Immature natural killer cell (primary cell): ENCODE measurements at regions not wholly inside any gene's neighbourhood (a gene's known extent, or its start where the extent isn't known, plus 50 kb on each side); places are given as distances from the start of the nearest gene placed in this dataset.

Source experiments
- DNase-seq, 3 donors: peaks; one replicate each; pipeline ENCODE4 v3.0.0; 2022; ENCODE audit warnings: mixed read lengths in 1 of 3
- H3K27ac Mint-ChIP-seq, 6 donors: one replicate each; pipeline ENCODE4 v1.8.0; 2020; ENCODE audit warnings: mixed read lengths in 6 of 6, mild to moderate bottlenecking in 5 of 6, inconsistent platforms in 4 of 6, moderate library complexity in 3 of 6
- H3K27me3 Mint-ChIP-seq, 3 donors: one replicate each; pipeline ENCODE4 v1.8.0; 2020 to 2021; ENCODE audit warnings: low read depth in 3 of 3, mild to moderate bottlenecking in 3 of 3, mixed read lengths in 3 of 3, moderate library complexity in 3 of 3, inconsistent platforms in 1 of 3
- H3K36me3 Mint-ChIP-seq, 3 donors: one replicate each; pipeline ENCODE4 v1.8.0; 2020; ENCODE audit warnings: mixed read lengths in 3 of 3, inconsistent platforms in 2 of 3, mild to moderate bottlenecking in 2 of 3
- H3K4me1 Mint-ChIP-seq, 2 donors: one replicate each; pipeline ENCODE4 v1.8.0; 2020; ENCODE audit warnings: inconsistent platforms in 2 of 2, mild to moderate bottlenecking in 2 of 2, mixed read lengths in 2 of 2, moderate library complexity in 1 of 2
- H3K4me3 Mint-ChIP-seq, 5 donors: one replicate each; pipeline ENCODE4 v1.8.0; 2020; ENCODE audit warnings: mild to moderate bottlenecking in 5 of 5, mixed read lengths in 5 of 5, inconsistent platforms in 3 of 5, moderate library complexity in 3 of 5
- H3K9me3 Mint-ChIP-seq, 6 donors: one replicate each; pipeline ENCODE4 v1.8.0; 2020; ENCODE audit warnings: mild to moderate bottlenecking in 6 of 6, mixed read lengths in 6 of 6, inconsistent platforms in 4 of 6, moderate library complexity in 3 of 6

DNA sequence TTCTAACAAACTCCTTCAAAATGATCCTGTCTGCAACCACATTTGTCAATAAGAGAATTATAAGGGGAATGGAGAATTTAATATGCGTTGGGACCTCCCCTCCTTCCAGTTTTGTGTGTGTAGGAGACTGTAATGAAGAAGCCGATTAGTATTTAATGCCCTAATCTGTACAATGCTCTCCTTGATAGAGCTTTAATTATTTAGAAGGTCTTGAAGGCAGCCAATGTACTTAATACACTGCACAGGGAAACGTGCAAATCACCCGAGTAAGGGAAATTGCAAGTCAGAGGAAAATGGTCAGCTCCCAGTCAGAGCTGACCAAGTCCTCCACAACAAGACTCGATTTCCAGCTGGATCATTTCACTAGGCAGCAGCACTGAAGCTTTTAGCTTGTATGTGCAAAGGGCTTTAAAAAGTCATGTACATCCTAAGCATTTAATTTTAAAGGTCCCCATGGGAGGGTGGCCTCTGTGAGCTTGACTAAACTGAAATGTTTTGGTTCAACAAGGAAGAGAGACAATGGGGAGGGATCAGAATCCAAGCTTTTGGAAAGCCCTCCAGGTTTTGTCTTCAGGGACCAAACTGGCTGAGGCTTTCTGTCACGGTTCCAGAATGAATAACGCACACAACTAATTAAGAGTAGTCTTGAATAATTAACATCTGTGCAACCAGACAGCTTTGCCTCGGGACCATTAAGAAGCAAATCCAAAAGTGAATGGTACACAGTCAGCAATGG, 159.8 kb upstream of the MITF start:
- Mint-ChIP-seq H3K4me3 (no peak overlapping the region), H3K27ac (no peak overlapping the region), H3K4me1 (no peaks in the 10 kb centered on the region), H3K27me3 (peaks cover 0 to 1% (median 0%) of the 10 kb centered on the region in 3 donors), H3K36me3 (no peaks in the 10 kb centered on the region), H3K9me3 (peaks cover 0 to 8% (median 1%) of the 10 kb centered on the region in 6 donors)
- DNase-seq, result no peak

DNA sequence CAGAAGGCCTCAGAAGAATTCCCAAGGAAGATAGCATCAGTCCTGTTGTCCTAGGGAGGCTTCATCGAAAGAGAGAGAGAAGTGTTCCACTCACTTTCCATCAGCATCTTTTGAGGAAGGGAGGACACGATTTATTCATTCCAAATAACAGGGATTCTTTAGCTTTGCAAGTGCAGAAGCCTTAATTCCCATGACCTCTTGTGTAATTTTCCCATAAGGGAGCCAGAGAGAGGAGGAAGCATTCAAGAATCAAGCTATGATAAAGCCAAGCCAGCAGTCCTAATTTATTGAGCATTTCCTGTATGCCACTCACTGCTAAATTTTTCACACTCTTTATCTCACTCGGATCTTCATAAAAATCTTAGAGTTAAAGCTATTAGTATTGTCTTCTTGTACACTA, 169.7 kb upstream of the MITF start:
- H3K4me1 Mint-ChIP-seq, result no peaks in the 10 kb centered on the region
- H3K27ac Mint-ChIP-seq, result no peak overlapping the region
- no peak for DNase-seq
- peaks cover 0 to 8% (median 3%) of the 10 kb centered on the region in 6 donors for H3K9me3 Mint-ChIP-seq
- H3K27me3 Mint-ChIP-seq, result peaks cover 3 to 9% (median 4%) of the 10 kb centered on the region in 3 donors
- H3K36me3 Mint-ChIP-seq, result peaks cover 0 to 3% (median 0%) of the 10 kb centered on the region in 3 donors
- H3K4me3 Mint-ChIP-seq, result no peak overlapping the region

DNA sequence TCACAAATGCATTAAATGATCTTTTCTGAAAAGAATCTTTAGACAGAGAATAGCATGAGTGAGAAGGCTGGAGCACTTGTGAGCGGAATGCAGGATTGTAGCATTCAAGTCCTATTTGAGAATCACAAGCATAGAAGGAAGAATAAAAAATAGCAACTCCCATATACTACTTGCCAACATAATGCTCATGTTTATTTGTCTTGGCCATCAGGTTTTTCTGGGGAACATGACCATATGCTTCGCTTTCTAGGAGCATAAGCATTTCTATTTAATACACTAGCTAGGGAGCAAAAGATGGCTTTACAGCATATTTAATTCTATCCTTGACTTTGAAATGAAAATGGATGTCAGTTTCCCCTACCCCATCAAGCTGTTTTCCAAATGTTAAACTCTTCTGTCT, 170.3 kb upstream of the MITF start:
- H3K36me3 Mint-ChIP-seq, result peaks cover 0 to 3% (median 0%) of the 10 kb centered on the region in 3 donors
- peaks cover 0 to 8% (median 3%) of the 10 kb centered on the region in 6 donors for H3K9me3 Mint-ChIP-seq
- DNase-seq, result no peak
- H3K4me1 Mint-ChIP-seq, result no peaks in the 10 kb centered on the region
- no peak overlapping the region for H3K4me3 Mint-ChIP-seq
- no peak overlapping the region for H3K27ac Mint-ChIP-seq
- H3K27me3 Mint-ChIP-seq, result peaks cover 3 to 9% (median 4%) of the 10 kb centered on the region in 3 donors

DNA sequence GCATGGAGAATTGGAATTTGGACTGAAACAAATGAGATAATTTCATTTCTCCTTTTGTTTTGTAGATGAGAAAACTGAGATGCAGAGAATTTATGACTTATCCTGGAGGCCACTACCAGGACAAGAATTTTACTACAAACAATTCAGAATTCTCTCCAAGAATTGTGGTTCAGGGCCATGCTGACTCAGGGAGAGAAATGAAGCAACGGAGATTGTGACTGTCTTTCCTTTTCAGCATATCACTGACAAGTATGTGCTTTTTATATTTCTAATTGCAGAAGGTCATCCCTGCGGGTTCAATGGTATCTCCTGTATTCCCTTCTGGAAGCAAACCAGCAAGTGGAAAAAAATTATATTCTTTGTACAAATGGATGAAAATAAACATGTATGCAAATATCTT, 170.8 kb upstream of the MITF start:
- Mint-ChIP-seq H3K9me3 (peaks cover 0 to 8% (median 3%) of the 10 kb centered on the region in 6 donors), H3K4me1 (no peaks in the 10 kb centered on the region), H3K27me3 (peaks cover 3 to 7% (median 4%) of the 10 kb centered on the region in 3 donors), H3K4me3 (no peak overlapping the region), H3K36me3 (peaks cover 0 to 3% (median 0%) of the 10 kb centered on the region in 3 donors), H3K27ac (no peak overlapping the region)
- DNase-seq, result no peak

DNA sequence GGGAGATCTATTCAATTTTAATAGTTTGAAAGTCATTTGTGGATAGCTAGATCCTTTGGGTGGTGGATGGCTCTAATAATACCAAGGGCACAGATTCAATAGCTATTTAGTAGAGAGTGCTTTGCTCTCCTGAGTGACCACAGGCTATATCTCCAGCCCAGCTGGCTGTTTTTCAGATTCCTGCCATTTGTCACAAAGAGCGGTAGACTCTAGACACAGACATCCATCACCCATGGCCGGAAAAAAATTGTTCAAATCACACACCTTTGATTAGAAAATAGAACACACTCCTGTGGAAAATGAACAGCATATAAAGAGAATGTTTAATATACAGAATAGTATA, 171.6 kb upstream of the MITF start:
- Mint-ChIP-seq H3K4me1 (no peaks in the 10 kb centered on the region), H3K36me3 (peaks cover 0 to 3% (median 0%) of the 10 kb centered on the region in 3 donors), H3K9me3 (peaks cover 0 to 8% (median 3%) of the 10 kb centered on the region in 6 donors), H3K27me3 (peaks cover 0 to 7% (median 2%) of the 10 kb centered on the region in 3 donors), H3K27ac (no peak overlapping the region), H3K4me3 (no peak overlapping the region)
- DNase-seq, result no peak

DNA sequence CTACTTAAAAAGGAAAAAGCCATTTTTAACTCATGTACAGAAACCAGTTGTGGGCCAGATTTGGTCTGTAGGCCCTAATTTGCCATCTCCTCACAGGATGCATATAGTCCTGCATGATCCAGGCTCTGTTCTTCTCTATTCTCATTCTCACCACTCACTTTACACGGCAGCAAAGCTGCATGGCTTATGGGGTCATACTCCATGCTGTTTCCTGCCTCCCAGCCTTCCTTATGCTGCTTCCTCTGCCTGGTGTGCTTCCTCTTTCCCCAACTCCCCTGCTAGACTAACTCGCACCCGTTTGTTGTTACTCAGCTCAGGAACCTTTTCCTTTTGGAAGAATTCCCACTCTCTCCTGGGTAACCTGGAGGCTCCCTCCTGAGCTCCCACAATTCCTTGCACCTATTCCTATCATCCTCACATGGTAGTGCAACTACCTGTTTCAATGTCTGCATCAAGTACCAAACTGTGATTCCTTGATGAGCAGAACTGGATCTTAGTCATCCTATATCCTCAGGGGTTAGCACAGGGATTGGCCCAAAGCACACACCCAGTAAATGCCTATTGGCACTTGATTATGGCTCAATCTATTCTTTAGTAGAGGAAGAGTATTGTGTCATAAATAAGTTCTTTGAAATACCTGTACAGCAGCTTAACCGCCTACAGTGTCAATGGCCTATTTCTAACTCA, 172.1 kb upstream of the MITF start:
- Mint-ChIP-seq H3K36me3 (peaks cover 0 to 3% (median 0%) of the 10 kb centered on the region in 3 donors), H3K4me3 (no peak overlapping the region), H3K9me3 (peaks cover 0 to 8% (median 3%) of the 10 kb centered on the region in 6 donors), H3K4me1 (no peaks in the 10 kb centered on the region), H3K27ac (no peak overlapping the region), H3K27me3 (peaks cover 0 to 7% (median 2%) of the 10 kb centered on the region in 3 donors)
- DNase-seq, result no peak

DNA sequence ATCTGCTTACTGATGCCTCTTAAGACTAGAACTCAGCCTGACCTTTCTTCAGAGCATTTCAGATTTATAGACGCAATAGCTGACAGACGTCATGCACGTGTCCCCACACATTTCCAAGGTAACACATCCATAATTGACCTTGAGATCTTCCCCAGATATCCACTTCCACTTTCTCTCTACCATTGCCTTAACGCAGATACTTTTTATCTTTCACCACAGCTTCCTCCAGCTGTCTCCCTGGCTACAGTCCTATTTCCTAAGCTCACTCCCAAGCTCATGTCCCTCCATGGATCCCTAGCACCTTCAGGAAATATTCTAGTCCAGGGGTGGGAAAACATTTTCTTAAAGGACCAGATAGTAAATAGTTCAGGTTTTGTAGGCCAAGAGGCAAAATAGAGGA, 173.0 kb upstream of the MITF start:
- Mint-ChIP-seq H3K9me3 (peaks cover 0 to 7% (median 3%) of the 10 kb centered on the region in 6 donors), H3K4me3 (no peak overlapping the region), H3K4me1 (no peaks in the 10 kb centered on the region), H3K36me3 (peaks cover 0 to 3% (median 0%) of the 10 kb centered on the region in 3 donors), H3K27me3 (peaks cover 0 to 9% (median 2%) of the 10 kb centered on the region in 3 donors), H3K27ac (no peak overlapping the region)
- no peak for DNase-seq

DNA sequence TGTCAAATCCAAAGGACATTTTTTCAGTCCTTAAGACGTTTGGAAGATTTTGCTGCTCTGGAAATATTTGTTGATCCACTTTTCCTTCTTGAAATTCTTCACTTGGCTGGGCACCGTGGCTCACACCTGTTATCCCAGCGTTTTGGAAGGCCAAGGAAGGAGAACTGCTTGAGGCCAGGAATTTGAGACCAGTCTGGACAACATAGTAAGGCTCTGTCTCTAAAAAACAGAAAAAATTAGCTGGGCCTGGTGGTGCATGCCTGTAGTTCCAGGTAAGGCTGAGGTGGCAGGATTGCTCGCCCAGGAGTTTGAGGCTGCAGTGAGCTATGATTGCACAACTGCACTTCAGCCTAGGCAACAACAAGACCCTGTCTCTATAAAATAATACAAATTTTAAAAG, 173.9 kb upstream of the MITF start:
- H3K27ac Mint-ChIP-seq, result no peak overlapping the region
- H3K4me1 Mint-ChIP-seq, result no peaks in the 10 kb centered on the region
- H3K27me3 Mint-ChIP-seq, result peaks cover 0 to 8% (median 0%) of the 10 kb centered on the region in 3 donors
- H3K4me3 Mint-ChIP-seq, result no peak overlapping the region
- peaks cover 0 to 3% (median 0%) of the 10 kb centered on the region in 3 donors for H3K36me3 Mint-ChIP-seq
- H3K9me3 Mint-ChIP-seq, result peaks cover 0 to 8% (median 4%) of the 10 kb centered on the region in 6 donors
- no peak for DNase-seq

DNA sequence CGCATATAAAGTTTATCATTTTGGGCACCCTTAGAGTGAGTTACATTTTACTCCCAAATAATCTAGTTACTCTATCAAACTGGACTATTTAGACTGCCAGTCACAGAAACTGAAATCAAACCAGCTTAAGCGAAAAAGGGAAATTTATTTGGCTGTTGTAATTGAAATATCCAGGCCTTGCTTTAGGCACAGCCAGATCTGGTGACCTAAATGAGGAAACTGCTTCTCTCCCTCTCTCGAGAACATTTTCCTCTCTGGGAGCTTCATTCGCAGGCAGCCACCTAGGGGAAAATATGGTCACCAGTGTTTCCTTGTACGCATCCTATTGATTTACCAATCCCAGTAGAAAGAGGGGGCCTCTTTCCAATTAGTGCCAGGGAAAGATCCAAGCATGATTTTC, 175.3 kb upstream of the MITF start:
- Mint-ChIP-seq H3K27me3 (peaks cover 0 to 10% (median 0%) of the 10 kb centered on the region in 3 donors), H3K4me3 (no peak overlapping the region), H3K27ac (no peak overlapping the region), H3K4me1 (no peaks in the 10 kb centered on the region), H3K9me3 (peaks cover 0 to 9% (median 4%) of the 10 kb centered on the region in 6 donors), H3K36me3 (peaks cover 0 to 3% (median 0%) of the 10 kb centered on the region in 3 donors)
- no peak for DNase-seq

DNA sequence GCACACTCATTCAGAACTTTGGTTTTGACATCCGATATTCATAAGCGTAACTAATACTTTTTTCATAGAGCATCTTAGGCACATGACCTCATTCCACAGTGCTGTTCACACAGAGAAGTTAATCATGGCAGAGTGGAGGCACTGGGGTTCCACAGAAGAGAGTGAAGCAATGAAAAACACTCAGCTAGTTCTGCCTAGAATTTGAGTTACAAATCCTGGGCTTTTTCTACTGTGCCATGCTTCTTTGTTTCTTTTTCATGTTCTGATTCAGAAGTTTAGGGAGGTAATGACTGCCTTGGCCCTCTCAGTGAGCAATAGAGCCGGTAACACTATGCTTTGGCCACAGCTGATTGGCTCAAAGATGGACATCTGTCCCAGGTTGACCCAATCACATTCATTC, 176.1 kb upstream of the MITF start:
- Mint-ChIP-seq H3K9me3 (peaks cover 0 to 9% (median 4%) of the 10 kb centered on the region in 6 donors), H3K4me3 (no peak overlapping the region), H3K27me3 (peaks cover 0 to 10% (median 0%) of the 10 kb centered on the region in 3 donors), H3K4me1 (no peaks in the 10 kb centered on the region), H3K36me3 (peaks cover 0 to 3% (median 0%) of the 10 kb centered on the region in 3 donors), H3K27ac (no peak overlapping the region)
- DNase-seq, result no peak

DNA sequence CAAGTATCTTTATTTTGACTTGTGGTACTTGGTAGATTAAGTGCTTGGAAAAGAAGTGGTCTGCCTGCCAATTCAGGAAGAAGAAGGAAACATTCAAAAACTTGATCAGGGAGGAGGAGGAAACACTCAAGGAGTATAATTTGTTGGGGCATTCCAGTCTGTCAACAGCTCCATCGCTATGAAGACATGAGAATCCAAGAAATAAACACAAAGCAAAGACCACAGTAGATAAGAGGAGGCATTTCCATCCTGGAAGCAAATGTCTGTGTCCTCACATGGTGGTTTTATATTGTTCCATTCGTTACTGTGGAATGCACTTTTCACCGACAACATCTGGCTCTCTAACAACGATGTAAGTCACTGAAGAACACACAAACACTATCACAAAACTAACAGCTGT, 176.1 kb upstream of the FRMD4B start:
- peaks cover 0 to 3% (median 0%) of the 10 kb centered on the region in 3 donors for H3K36me3 Mint-ChIP-seq
- no peak for DNase-seq
- peaks cover 0 to 7% (median 0%) of the 10 kb centered on the region in 3 donors for H3K27me3 Mint-ChIP-seq
- no peaks in the 10 kb centered on the region for H3K4me1 Mint-ChIP-seq
- H3K27ac Mint-ChIP-seq, result no peak overlapping the region
- H3K4me3 Mint-ChIP-seq, result no peak overlapping the region
- peaks cover 0 to 7% (median 3%) of the 10 kb centered on the region in 6 donors for H3K9me3 Mint-ChIP-seq

DNA sequence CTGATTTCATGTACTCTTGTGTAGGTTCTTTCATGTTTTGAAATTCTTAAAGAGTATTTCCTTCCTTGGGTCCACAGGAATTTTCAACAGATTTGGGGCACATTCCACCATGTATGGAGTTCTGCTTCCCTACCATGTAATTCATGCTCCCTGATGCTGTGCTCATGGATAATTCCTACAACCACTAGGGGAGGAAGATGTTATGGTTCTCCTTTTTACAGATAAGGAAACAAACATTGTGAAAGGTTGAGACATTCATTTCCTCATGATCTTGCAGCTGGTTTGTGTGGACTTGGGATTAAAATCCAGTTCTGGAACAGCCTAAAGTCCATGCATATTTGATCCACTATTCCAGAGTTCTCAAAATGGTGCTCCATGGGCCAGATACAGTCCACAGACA, 174.9 kb upstream of the FRMD4B start:
- no peak for DNase-seq
- H3K4me3 Mint-ChIP-seq, result no peak overlapping the region
- H3K36me3 Mint-ChIP-seq, result no peaks in the 10 kb centered on the region
- peaks cover 0 to 6% (median 0%) of the 10 kb centered on the region in 3 donors for H3K27me3 Mint-ChIP-seq
- peaks cover 0 to 5% (median 2%) of the 10 kb centered on the region in 6 donors for H3K9me3 Mint-ChIP-seq
- H3K27ac Mint-ChIP-seq, result no peak overlapping the region
- no peaks in the 10 kb centered on the region for H3K4me1 Mint-ChIP-seq

DNA sequence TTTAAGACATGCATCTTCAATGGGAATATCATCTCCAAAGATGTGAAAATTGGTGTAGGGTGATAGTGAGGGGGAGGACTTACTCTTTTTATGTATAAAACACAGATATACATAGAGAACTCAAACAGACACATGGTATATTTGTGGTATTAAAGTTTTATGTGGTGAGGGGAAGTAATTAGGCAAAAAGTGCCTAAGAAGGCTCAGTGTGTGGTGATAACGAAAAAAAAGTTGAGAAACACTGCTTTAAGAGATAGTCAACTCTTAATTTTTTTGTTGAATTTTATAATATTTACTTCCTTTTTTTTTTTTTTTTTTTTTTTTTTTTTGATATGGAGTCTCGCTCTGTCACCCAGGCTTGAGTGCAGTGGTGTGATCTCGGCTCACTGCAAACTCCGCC, 174.2 kb upstream of the FRMD4B start:
- no peak for DNase-seq
- no peaks in the 10 kb centered on the region for H3K4me1 Mint-ChIP-seq
- H3K27ac Mint-ChIP-seq, result no peak overlapping the region
- peaks cover 0 to 6% (median 0%) of the 10 kb centered on the region in 3 donors for H3K27me3 Mint-ChIP-seq
- H3K9me3 Mint-ChIP-seq, result peaks cover 0 to 5% (median 2%) of the 10 kb centered on the region in 6 donors
- no peaks in the 10 kb centered on the region for H3K36me3 Mint-ChIP-seq
- H3K4me3 Mint-ChIP-seq, result no peak overlapping the region

DNA sequence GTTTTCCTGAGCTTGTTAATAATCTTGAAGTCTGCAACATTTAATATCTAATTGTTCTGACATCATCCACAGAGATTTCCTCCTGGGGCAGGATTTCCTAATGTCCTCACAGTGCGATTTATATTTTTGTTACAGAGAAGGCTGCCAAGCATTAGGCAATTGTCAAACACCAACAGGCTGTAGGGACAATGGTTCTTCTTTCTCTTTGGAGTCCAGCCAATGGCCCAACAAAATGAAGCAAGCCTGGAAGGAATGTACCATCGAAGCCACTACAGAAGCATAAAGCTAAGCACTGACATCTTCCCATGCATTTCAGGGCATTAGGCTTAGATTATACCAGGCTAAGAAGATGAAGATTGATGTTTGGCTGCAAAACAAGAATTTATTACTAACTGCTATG, 173.0 kb upstream of the FRMD4B start:
- H3K36me3 Mint-ChIP-seq, result no peaks in the 10 kb centered on the region
- H3K4me1 Mint-ChIP-seq, result no peaks in the 10 kb centered on the region
- H3K27ac Mint-ChIP-seq, result no peak overlapping the region
- peaks cover 0 to 6% (median 0%) of the 10 kb centered on the region in 3 donors for H3K27me3 Mint-ChIP-seq
- no peak overlapping the region for H3K4me3 Mint-ChIP-seq
- DNase-seq, result no peak
- peaks cover 0 to 5% (median 2%) of the 10 kb centered on the region in 6 donors for H3K9me3 Mint-ChIP-seq
